H1 (cell line): ENCODE measurements at regions not wholly inside any gene's neighbourhood (a gene's known extent, or its start where the extent isn't known, plus 50 kb on each side); places are given as distances from the start of the nearest gene placed in this dataset.

Source experiments
- CTCF ChIA-PET: fragments of 300-600 bp; sonication (Branson Sonifier 250); formaldehyde crosslinking; loops from one replicate; lab custom pipeline; 2021; ENCODE audit not compliant: partially characterized antibody; lab: Charles Lee
- POLR2A ChIA-PET: fragments of 300-600 bp; sonication (Branson Sonifier 250); formaldehyde crosslinking; loops from one replicate; lab custom pipeline; 2021; ENCODE audit warnings: inconsistent platforms; ENCODE audit not compliant: partially characterized antibody; lab: Charles Lee
- DNase-seq, 2 experiments: peaks; one replicate each; pipeline versions ENCODE4 v3.0.0 to v3.0.0-alpha.2; 2010 to 2022; ENCODE audit warnings: low spot score in 2 of 2, low read depth in 1 of 2, mixed read lengths in 1 of 2
- FAIRE-seq: peaks from 2 replicates; lab custom pipeline; 2011; peaks lifted over from hg19 to GRCh38; lab: Jason Lieb, UNC
- H2AFZ ChIP-seq: 2 replicates; pipeline ENCODE4 v1.8.1; 2012; ENCODE audit warnings: low read length, inconsistent platforms
- H2AK5ac ChIP-seq: 2 replicates; pipeline ENCODE4 v1.6.1; 2013; ENCODE audit warnings: low read depth, low read length
- H2BK120ac ChIP-seq: replicated peaks from 2 replicates; pipeline ENCODE3; 2013; ENCODE audit warnings: low read depth, low read length, inconsistent platforms
- H2BK12ac ChIP-seq: 2 replicates; pipeline ENCODE4 v1.6.1; 2013; ENCODE audit warnings: low read depth, low read length
- H2BK15ac ChIP-seq: 2 replicates; pipeline ENCODE4 v1.6.1; 2013; ENCODE audit warnings: low read length
- H2BK20ac ChIP-seq: 2 replicates; pipeline ENCODE4 v1.6.1; 2013; ENCODE audit warnings: low read length
- H2BK5ac ChIP-seq: 2 replicates; pipeline ENCODE4 v1.6.1; 2013; ENCODE audit warnings: low read depth, low read length
- H3K14ac ChIP-seq: 2 replicates; pipeline ENCODE4 v1.6.1; 2013; ENCODE audit warnings: inconsistent platforms; ENCODE audit not compliant: insufficient read length
- H3K18ac ChIP-seq: 2 replicates; pipeline ENCODE4 v1.6.1; 2013; ENCODE audit warnings: low read length; ENCODE audit errors: extremely low read depth
- H3K23ac ChIP-seq: 2 replicates; pipeline ENCODE4 v1.6.1; 2013; ENCODE audit warnings: inconsistent platforms; ENCODE audit not compliant: insufficient read length
- H3K23me2 ChIP-seq: 2 replicates; pipeline ENCODE4 v1.6.1; 2013; ENCODE audit warnings: low read depth, low read length
- H3K27ac ChIP-seq: 2 replicates; pipeline ENCODE4 v1.6.1; 2011; ENCODE audit warnings: low read depth, low read length, inconsistent platforms
- H3K27me3 ChIP-seq, 4 experiments: replicated peaks in 1 of 4; 1 replicate in 1 of 4; 2 replicates in 3 of 4; pipeline versions ENCODE4 v1.6.1 to v1.8.1; 2011 to 2013; ENCODE audit warnings: low read length in 3 of 4, mild to moderate bottlenecking in 3 of 4, inconsistent platforms in 2 of 4, mixed read lengths in 2 of 4, moderate library complexity in 1 of 4; ENCODE audit not compliant: control insufficient read depth in 3 of 4, insufficient read depth in 3 of 4; ENCODE audit errors: extremely low read depth in 1 of 4
- H3K36me3 ChIP-seq, 4 experiments: 2 replicates each; pipeline versions ENCODE4 v1.6.1 to v1.8.1; 2011 to 2013; ENCODE audit warnings: mild to moderate bottlenecking in 4 of 4, low read length in 3 of 4, moderate library complexity in 2 of 4, control low read depth in 1 of 4, inconsistent platforms in 1 of 4; ENCODE audit not compliant: insufficient read depth in 4 of 4, control insufficient read depth in 2 of 4
- H3K4ac ChIP-seq: replicated peaks from 2 replicates; pipeline ENCODE3; 2013; ENCODE audit warnings: low read length, low read depth, mixed read lengths, inconsistent platforms; ENCODE audit not compliant: insufficient read length
- H3K4me1 ChIP-seq, 4 experiments: replicated peaks in 1 of 4; 1 replicate in 1 of 4; 2 replicates in 3 of 4; pipeline versions ENCODE4 v1.6.1 to v1.8.1; 2011 to 2013; ENCODE audit warnings: low read length in 3 of 4, inconsistent platforms in 2 of 4, mixed read lengths in 1 of 4; ENCODE audit not compliant: insufficient read depth in 4 of 4, control insufficient read depth in 3 of 4
- H3K4me2 ChIP-seq, 2 experiments: 2 replicates each; pipeline versions ENCODE4 v1.6.1 to v1.8.1; 2011 to 2013; ENCODE audit warnings: low read depth in 2 of 2, low read length in 2 of 2, control low read depth in 1 of 2, inconsistent platforms in 1 of 2, mild to moderate bottlenecking in 1 of 2; ENCODE audit not compliant: insufficient read depth in 1 of 2
- H3K4me3 ChIP-seq, 4 experiments: fragments of 200-600, 300-600 bp in 1 of 4; sonication (generic), shearing (Covaris generic), sonication (Bioruptor Twin) in 1 of 4; 2 replicates each; pipeline versions ENCODE4 v1.5.1 to v1.8.1; 2011 to 2016; ENCODE audit warnings: low read length in 4 of 4, low read depth in 3 of 4, control low read depth in 2 of 4, inconsistent platforms in 2 of 4, mild to moderate bottlenecking in 2 of 4, mixed read lengths in 1 of 4, moderate library complexity in 1 of 4; ENCODE audit not compliant: insufficient read depth in 2 of 4; ENCODE audit errors: extremely low read depth in 1 of 4
- H3K56ac ChIP-seq: replicated peaks from 2 replicates; pipeline ENCODE3; 2013; ENCODE audit warnings: low read depth, mild to moderate bottlenecking, mixed read lengths, low read length, inconsistent platforms; ENCODE audit not compliant: insufficient read length
- H3K79me1 ChIP-seq: 2 replicates; pipeline ENCODE4 v1.6.1; 2013; ENCODE audit warnings: low read depth, low read length, control low read depth
- H3K79me2 ChIP-seq, 2 experiments: 2 replicates each; pipeline versions ENCODE4 v1.6.1 to v1.8.1; 2012 to 2013; ENCODE audit warnings: low read length in 2 of 2, mild to moderate bottlenecking in 2 of 2, inconsistent platforms in 1 of 2; ENCODE audit not compliant: insufficient read depth in 2 of 2, control insufficient read depth in 1 of 2
- H3K9ac ChIP-seq, 4 experiments: replicated peaks in 1 of 4; 1 replicate in 1 of 4; 2 replicates in 3 of 4; pipeline versions ENCODE4 v1.6.1 to v1.8.1; 2011 to 2013; ENCODE audit warnings: low read depth in 3 of 4, low read length in 3 of 4, control low read depth in 2 of 4, mild to moderate bottlenecking in 2 of 4, moderate library complexity in 2 of 4, inconsistent platforms in 1 of 4; ENCODE audit errors: extremely low read depth in 1 of 4
- H3K9me3 ChIP-seq, 2 experiments: 2 replicates each; pipeline versions ENCODE4 v1.6.1 to v1.8.1; 2012 to 2013; ENCODE audit warnings: mild to moderate bottlenecking in 2 of 2, moderate library complexity in 2 of 2, control low read depth in 1 of 2, inconsistent platforms in 1 of 2, low read depth in 1 of 2, low read length in 1 of 2, mixed read lengths in 1 of 2; ENCODE audit not compliant: insufficient read depth in 2 of 2
- H4K20me1 ChIP-seq, 2 experiments: replicated peaks in 1 of 2; 2 replicates each; pipeline versions ENCODE3 to v1.8.1; 2011 to 2013; ENCODE audit warnings: inconsistent platforms in 2 of 2, low read length in 2 of 2, mild to moderate bottlenecking in 1 of 2; ENCODE audit not compliant: insufficient read depth in 2 of 2, control insufficient read depth in 1 of 2
- H4K5ac ChIP-seq: 2 replicates; pipeline ENCODE4 v1.6.1; 2013; ENCODE audit warnings: low read length, low read depth, mixed read lengths, inconsistent platforms; ENCODE audit not compliant: insufficient read length
- H4K8ac ChIP-seq: 2 replicates; pipeline ENCODE4 v1.8.0; 2013; ENCODE audit warnings: mild to moderate bottlenecking, moderate library complexity, low read length, inconsistent platforms; ENCODE audit not compliant: insufficient read depth; ENCODE audit errors: extremely low read depth
- H4K91ac ChIP-seq: replicated peaks from 2 replicates; pipeline ENCODE3; 2013; ENCODE audit warnings: low read length, mixed read lengths, inconsistent platforms; ENCODE audit not compliant: insufficient read length
- CHD1 ChIP-seq: IDR thresholded peaks from 2 replicates; pipeline ENCODE4 v1.6.1; 2012; ENCODE audit warnings: low read depth, low read length, improper control_type of control experiment
- CHD2 ChIP-seq: IDR thresholded peaks from 2 replicates; pipeline ENCODE4 v1.6.1; 2012; ENCODE audit warnings: low read length, improper control_type of control experiment
- CREB1 ChIP-seq: IDR thresholded peaks from 2 replicates; pipeline ENCODE4 v1.6.1; 2012; ENCODE audit warnings: inconsistent platforms
- EGR1 ChIP-seq: IDR thresholded peaks from 2 replicates; pipeline ENCODE4 v1.6.1; 2011; ENCODE audit warnings: low read depth, low read length, borderline replicate concordance
- HDAC6 ChIP-seq: IDR thresholded peaks from one replicate; pipeline ENCODE4 v1.7.1; 2012; ENCODE audit warnings: low read depth, mild to moderate bottlenecking, inconsistent platforms, low read length, moderate library complexity
- JUN ChIP-seq: IDR thresholded peaks from 2 replicates; pipeline ENCODE4 v1.6.1; 2011; ENCODE audit warnings: low read depth, mild to moderate bottlenecking, improper control_type of control experiment, low read length
- NRF1 ChIP-seq: IDR thresholded peaks from 2 replicates; pipeline ENCODE4 v1.6.1; 2011; ENCODE audit warnings: mild to moderate bottlenecking, low read depth, low read length, improper control_type of control experiment
- PHF8 ChIP-seq: fragments of 200-600 bp; sonication (generic); conservative IDR thresholded peaks from 2 replicates; pipeline ENCODE4 v1.7.1; 2012; ENCODE audit warnings: low read depth, mild to moderate bottlenecking, inconsistent platforms, low read length, moderate library complexity
- RAD21 ChIP-seq, 2 experiments: IDR thresholded peaks in 1 of 2; conservative IDR thresholded peaks in 1 of 2; 2 replicates each; pipeline ENCODE4 v1.6.1; 2011; ENCODE audit warnings: low read depth in 2 of 2, low read length in 2 of 2, improper control_type of control experiment in 1 of 2, inconsistent platforms in 1 of 2, mild to moderate bottlenecking in 1 of 2, moderate library complexity in 1 of 2
- RNF2 ChIP-seq: fragments of 200-900, 300-1000 bp; sonication (generic); IDR thresholded peaks from 2 replicates; pipeline ENCODE4 v1.7.1; 2016; ENCODE audit warnings: borderline replicate concordance, low read depth, mild to moderate bottlenecking, antibody characterized with exemption, low read length; ENCODE audit not compliant: poor library complexity, severe bottlenecking; ENCODE audit errors: missing control alignments
- SRF ChIP-seq: IDR thresholded peaks from 2 replicates; pipeline ENCODE4 v1.6.1; 2011; ENCODE audit warnings: mild to moderate bottlenecking, low read depth, low read length, moderate library complexity
- WGBS, 2 experiments: shearing (Covaris generic) in 1 of 2; methylation state at CpG; one replicate each; pipeline versions ENCODE4 v1.1.6 to v1.1.7; 2013 to 2015; ENCODE audit warnings: low lambda C conversion rate in 2 of 2, mixed read lengths in 2 of 2, inconsistent platforms in 1 of 2, low coverage in 1 of 2, missing lambda C conversion rate in 1 of 2; ENCODE audit not compliant: insufficient replicate concordance in 2 of 2, insufficient coverage in 1 of 2, insufficient read length in 1 of 2; ENCODE audit errors: extremely low coverage in 1 of 2, missing lambda C conversion rate in 1 of 2; 5-methylcytosine and 5-hydroxymethylcytosine counted together
- TF ChIP-seq, protein P1 (sequence below), 3 experiments: IDR thresholded peaks; 1 replicate in 2 of 3; 2 replicates in 1 of 3; pipeline versions ENCODE4 v1.5.1 to v1.6.1; 2011; ENCODE audit warnings: low read length in 3 of 3, mild to moderate bottlenecking in 3 of 3, inconsistent platforms in 2 of 3, low read depth in 1 of 3, moderate library complexity in 1 of 3; ENCODE audit not compliant: insufficient read depth in 1 of 3; ENCODE audit errors: control extremely low read depth in 1 of 3

- no peak overlapping the region for H2BK12ac ChIP-seq
- H2BK5ac ChIP-seq: no peak overlapping the region
- DNase-seq: no peak
- H3K23me2 ChIP-seq: no peaks in the 10 kb centered on the region
- FAIRE-seq: no peak
- no peaks in the 10 kb centered on the region for H3K4me1 ChIP-seq
- no peak overlapping the region for H2BK20ac ChIP-seq
- no peak overlapping the region for H4K91ac ChIP-seq
- no peak overlapping the region for H4K5ac ChIP-seq
- no peak overlapping the region for H3K4ac ChIP-seq
- no peak overlapping the region for H2BK15ac ChIP-seq
- H3K23ac ChIP-seq: no peak overlapping the region
- H3K18ac ChIP-seq: no peak overlapping the region
- H3K79me2 ChIP-seq: no peaks in the 10 kb centered on the region
- H3K56ac ChIP-seq: no peak overlapping the region
- no peaks in the 10 kb centered on the region for H3K9me3 ChIP-seq
- H3K36me3 ChIP-seq: no peaks in the 10 kb centered on the region
- no peak overlapping the region for H4K8ac ChIP-seq
- H3K4me3 ChIP-seq: no peak overlapping the region
- no peak overlapping the region for H3K9ac ChIP-seq
- ChIA-PET POLR2A (no interaction called here), CTCF (interaction anchor here (1.1 kb wide), 1 partner anchor 213 kb away, joined by 3 read pairs; no protein-coding TSS in a partner anchor)
- no peak overlapping the region for H3K27ac ChIP-seq
- H4K20me1 ChIP-seq: no peaks in the 10 kb centered on the region
- H2AK5ac ChIP-seq: no peak overlapping the region
- no peaks in the 10 kb centered on the region for H3K79me1 ChIP-seq
- no peak overlapping the region for H2BK120ac ChIP-seq
- WGBS, 2 experiments: 95% methylated on average over 3 of the region's 3 CpGs; no CpG with 5 or more reads in 1 of the 2 experiments
- H3K14ac ChIP-seq: no peak overlapping the region
- H3K27me3 ChIP-seq: no peaks in the 10 kb centered on the region
- no peak overlapping the region for H2AFZ ChIP-seq
- no peak overlapping the region for H3K4me2 ChIP-seq
- TF ChIP-seq JUN (no peak), NRF1 (no peak), CREB1 (no peak), RNF2 (no peak), CHD2 (no peak), HDAC6 (no peak), CHD1 (no peak), PHF8 (no peak), RAD21 (IDR thresholded peaks at IDR 0.05 in 1 of 2, conservative IDR thresholded peaks at IDR 0.05 in 1 of 2; ENCODE audit: low read depth in 2 of 2, low read length in 2 of 2) (no peak), SRF (no peak), EGR1 (no peak)
- TF ChIP-seq, protein P1, sequence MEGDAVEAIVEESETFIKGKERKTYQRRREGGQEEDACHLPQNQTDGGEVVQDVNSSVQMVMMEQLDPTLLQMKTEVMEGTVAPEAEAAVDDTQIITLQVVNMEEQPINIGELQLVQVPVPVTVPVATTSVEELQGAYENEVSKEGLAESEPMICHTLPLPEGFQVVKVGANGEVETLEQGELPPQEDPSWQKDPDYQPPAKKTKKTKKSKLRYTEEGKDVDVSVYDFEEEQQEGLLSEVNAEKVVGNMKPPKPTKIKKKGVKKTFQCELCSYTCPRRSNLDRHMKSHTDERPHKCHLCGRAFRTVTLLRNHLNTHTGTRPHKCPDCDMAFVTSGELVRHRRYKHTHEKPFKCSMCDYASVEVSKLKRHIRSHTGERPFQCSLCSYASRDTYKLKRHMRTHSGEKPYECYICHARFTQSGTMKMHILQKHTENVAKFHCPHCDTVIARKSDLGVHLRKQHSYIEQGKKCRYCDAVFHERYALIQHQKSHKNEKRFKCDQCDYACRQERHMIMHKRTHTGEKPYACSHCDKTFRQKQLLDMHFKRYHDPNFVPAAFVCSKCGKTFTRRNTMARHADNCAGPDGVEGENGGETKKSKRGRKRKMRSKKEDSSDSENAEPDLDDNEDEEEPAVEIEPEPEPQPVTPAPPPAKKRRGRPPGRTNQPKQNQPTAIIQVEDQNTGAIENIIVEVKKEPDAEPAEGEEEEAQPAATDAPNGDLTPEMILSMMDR (IDR thresholded peaks at IDR 0.05; ENCODE audit: control extremely low read depth in 1 of 3, insufficient read depth in 1 of 3, low read depth in 1 of 3, low read length in 3 of 3): no peak
Measured at GRCh38 chr4:188876881-188877280, 737.6 kb downstream of the TRIML1 start.
